Right lobe of liver (tissue), 6 donors: ENCODE measurements at regions not wholly inside any gene's neighbourhood (a gene's known extent, or its start where the extent isn't known, plus 50 kb on each side); places are given as distances from the start of the nearest gene placed in this dataset.
A peak's percentile ranks its signal among the peaks of the same experiment; 100 is the strongest.

Source experiments
- ATAC-seq, 4 donors: fragments of 200-7000 bp; cut with Tn5 transposase; one replicate each; pipeline ENCODE4 v1.9.1; 2020; ENCODE audit warnings: mild to moderate bottlenecking in 4 of 4, moderate library complexity in 4 of 4
- DNase-seq, 3 donors: peaks; one replicate each; pipeline ENCODE4 v3.0.0-alpha.2; 2020
- H3K27ac ChIP-seq, 3 donors: fragments of 200-600 bp; one replicate each; pipeline ENCODE4 v1.8.0; 2022
- H3K27me3 ChIP-seq, 2 donors: fragments of 200-600 bp; one replicate each; pipeline ENCODE4 v1.8.0; 2022
- H3K36me3 ChIP-seq, 4 donors: fragments of 200-600 bp; sonication (generic) in 1 of 4; one replicate each; pipeline versions ENCODE4 v1.5.1 to v1.8.0; 2017 to 2022; ENCODE audit warnings: control low read depth in 1 of 4
- H3K4me1 ChIP-seq, 4 donors: fragments of 200-600 bp; sonication (generic) in 1 of 4; one replicate each; pipeline versions ENCODE4 v1.5.1 to v1.8.0; 2017 to 2022; ENCODE audit warnings: control low read depth in 1 of 4
- H3K4me3 ChIP-seq, 3 donors: fragments of 200-600 bp; one replicate each; pipeline ENCODE4 v1.8.0; 2022
- H3K9me3 ChIP-seq, 4 donors: fragments of 200-600 bp; sonication (generic) in 1 of 4; one replicate each; pipeline versions ENCODE4 v1.5.1 to v1.8.0; 2017 to 2022; ENCODE audit warnings: control low read depth in 1 of 4
- CTCF ChIP-seq, 4 donors: fragments of 200-600 bp in 3 of 4; fragments of 450-650 bp in 1 of 4; IDR thresholded peaks; one replicate each; pipeline versions ENCODE4 v1.5.1 to v1.8.0; 2016 to 2022; ENCODE audit warnings: antibody characterized with exemption in 4 of 4, mild to moderate bottlenecking in 2 of 4
- POLR2A ChIP-seq: fragments of 450-650 bp; IDR thresholded peaks from one replicate; pipeline ENCODE4 v1.6.1; 2017; ENCODE audit warnings: antibody characterized with exemption, mild to moderate bottlenecking
- WGBS: methylation state at CpG from one replicate; pipeline ENCODE4 v1.1.6; 2018; ENCODE audit warnings: low coverage, low lambda C conversion rate; ENCODE audit not compliant: insufficient coverage; ENCODE audit errors: missing lambda C conversion rate; 5-methylcytosine and 5-hydroxymethylcytosine counted together
- intact Hi-C, 2 donors: fragments of 100-400 bp; cut with DNase I; formaldehyde crosslinking; loops; one replicate each; pipeline versions ENCODE4 v1.11.2 to v1.14.1; 2022
- donor health status: DM: no; HTN: yes; CAD: no.
- donor health status: DM: no; HTN: no; CAD: no.
- donor health status: DM: no; HTN: no; CAD: no.
- donor health status: DM: no; HTN: yes; CAD: no.
- donor health status: DM: no; HTN: yes; CAD: no.

DNA sequence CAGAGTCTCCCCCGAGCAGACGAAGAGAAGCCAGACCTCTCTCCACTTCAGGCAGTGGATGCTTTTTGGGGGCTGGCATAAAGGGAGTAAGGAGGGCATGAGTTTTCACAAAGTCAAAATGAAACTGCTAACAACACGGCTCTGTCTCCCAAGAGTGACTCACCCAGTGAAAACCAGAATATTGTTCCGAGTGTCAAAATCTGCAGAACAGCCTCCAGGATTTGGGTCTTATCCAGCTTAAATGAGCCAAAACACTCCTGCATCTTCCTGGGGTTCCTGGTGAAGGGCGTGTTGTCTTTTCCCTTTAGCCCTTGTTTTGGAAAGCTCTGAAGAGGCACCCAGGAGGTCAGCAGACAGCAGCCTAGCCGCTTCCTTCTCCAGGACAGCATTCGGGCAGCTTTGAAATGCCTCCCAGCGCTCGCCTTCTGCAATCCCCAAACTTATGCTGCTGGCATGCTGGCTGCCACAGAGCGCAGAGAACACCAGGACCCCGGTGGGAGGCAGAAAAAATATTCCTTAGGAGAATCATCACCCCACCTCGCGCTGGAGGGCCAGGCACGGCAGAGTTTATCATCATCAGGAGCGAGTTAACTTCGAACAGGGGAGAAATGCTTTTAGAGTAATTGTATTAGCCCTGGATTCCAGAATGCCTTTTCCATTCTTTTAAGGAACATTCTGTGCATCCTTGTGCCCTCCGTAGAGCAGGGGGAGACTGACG lies 117.7 kb upstream of the NCOR2 start:
- intact Hi-C loops: loop anchor here in 1 of 2 donors (10.0 kb wide), 1 partner anchor 170 kb away; no protein-coding TSS in a partner anchor
- WGBS: 61% methylated on average over 12 of the region's 18 CpGs
- no peaks in the 10 kb centered on the region for H3K9me3 ChIP-seq
- peaks cover 0 to 22% (median 12%) of the 10 kb centered on the region in 4 donors for H3K4me1 ChIP-seq
- H3K36me3 ChIP-seq: no peaks in the 10 kb centered on the region
- DNase-seq (no peak), ATAC-seq (peak in 1 of 4 donors; percentile 1)
- no peak overlapping the region for H3K4me3 ChIP-seq
- TF ChIP-seq POLR2A: no peak
- TF ChIP-seq CTCF (IDR thresholded peaks at IDR 0.05): no peak
- H3K27me3 ChIP-seq: no peaks in the 10 kb centered on the region
- H3K27ac ChIP-seq: peak overlapping the region in 2 of 3 donors; percentile 24 to 37

DNA sequence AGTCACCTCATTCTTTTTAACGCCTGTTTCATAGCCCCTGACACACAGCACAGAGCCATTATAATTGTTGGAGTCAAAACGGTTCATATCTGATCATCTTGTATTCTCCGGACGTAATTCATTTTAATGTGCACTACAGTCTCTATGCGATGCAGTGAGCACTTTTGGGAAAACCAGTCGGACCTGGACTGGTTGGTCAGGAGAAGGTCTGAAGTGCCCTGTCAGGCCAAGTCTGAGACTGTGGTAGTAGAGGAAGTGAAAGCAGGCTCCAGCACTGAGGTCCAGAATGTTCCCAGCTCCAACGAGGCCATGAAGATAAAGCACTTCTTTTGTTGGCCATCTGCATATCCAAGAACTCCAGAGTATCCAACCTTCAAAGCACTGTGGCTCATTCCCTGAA lies 117.1 kb upstream of the NCOR2 start:
- ATAC-seq (no peak), DNase-seq (no peak)
- Histone ChIP-seq H3K27me3 (no peaks in the 10 kb centered on the region), H3K4me3 (no peak overlapping the region), H3K9me3 (no peaks in the 10 kb centered on the region), H3K4me1 (peaks cover 0 to 29% (median 14%) of the 10 kb centered on the region in 4 donors), H3K36me3 (no peaks in the 10 kb centered on the region), H3K27ac (peak overlapping the region in 2 of 3 donors; percentile 24 to 37)
- intact Hi-C loops: loop anchor here in 1 of 2 donors (10.0 kb wide), 1 partner anchor 170 kb away; no protein-coding TSS in a partner anchor
- WGBS: 69% methylated on average over 7 of the region's 7 CpGs
- no peak for TF ChIP-seq POLR2A
- no peak for TF ChIP-seq CTCF (IDR thresholded peaks at IDR 0.05)

- Histone ChIP-seq H3K9me3 (no peaks in the 10 kb centered on the region), H3K4me3 (no peak overlapping the region), H3K27me3 (no peaks in the 10 kb centered on the region), H3K27ac (peak overlapping the region in 1 of 3 donors; percentile 15), H3K36me3 (no peaks in the 10 kb centered on the region), H3K4me1 (peaks cover 0 to 39% (median 19%) of the 10 kb centered on the region in 4 donors)
- ATAC-seq: no peak
- TF ChIP-seq POLR2A: no peak
- no peak for TF ChIP-seq CTCF (IDR thresholded peaks at IDR 0.05)
- intact Hi-C loops: loop anchor here in 1 of 2 donors (10.0 kb wide), 1 partner anchor 169 kb away; no protein-coding TSS in a partner anchor
- no peak for DNase-seq
- 88% methylated on average over 10 of the region's 16 CpGs for WGBS
Measured at GRCh38 chr12:124683152-124684124, 116.0 kb upstream of the NCOR2 start.

GRCh38 chr12:124682425-124683151 lies 115.2 kb upstream of the NCOR2 start:
- no peaks in the 10 kb centered on the region for H3K36me3 ChIP-seq
- intact Hi-C loops: loop anchor here in 1 of 2 donors (10.0 kb wide), 1 partner anchor 168 kb away; no protein-coding TSS in a partner anchor
- WGBS: 84% methylated on average over 8 of the region's 17 CpGs
- peaks cover 0 to 46% (median 21%) of the 10 kb centered on the region in 4 donors for H3K4me1 ChIP-seq
- peak overlapping the region; percentile 85 to 95 (median 92) for H3K27ac ChIP-seq
- H3K9me3 ChIP-seq: no peaks in the 10 kb centered on the region
- TF ChIP-seq POLR2A: no peak
- TF ChIP-seq CTCF (IDR thresholded peaks at IDR 0.05): no peak
- no peak overlapping the region for H3K4me3 ChIP-seq
- DNase-seq: no peak
- no peak for ATAC-seq
- H3K27me3 ChIP-seq: no peaks in the 10 kb centered on the region
